ENCODE measurements at regions not wholly inside any gene's neighbourhood (a gene's known extent, or its start where the extent isn't known, plus 50 kb on each side); places are given as distances from the start of the nearest gene placed in this dataset.

GRCh38 chr10:31134311-31134952 is 102.8 kb upstream of the ZNF438 start:
- no peak for TF ChIP-seq CTCF (IDR thresholded peaks at IDR 0.05)
- TF ChIP-seq POLR2A (IDR thresholded peaks at IDR 0.05), result no peak

Data from lower leg skin (tissue), 3 donors.